Body of pancreas (tissue), 4 donors: ENCODE measurements at regions not wholly inside any gene's neighbourhood (a gene's known extent, or its start where the extent isn't known, plus 50 kb on each side); places are given as distances from the start of the nearest gene placed in this dataset.

Source experiments
- ATAC-seq: fragments of 150-250 bp; one replicate; pipeline ENCODE4 v1.9.1; 2016
- DNase-seq, 4 donors: peaks; one replicate each; pipeline ENCODE4 v3.0.0-alpha.2; 2019
- H3K27ac ChIP-seq, 4 donors: fragments of 200-600 bp; sonication (generic); 1 replicate in 3 of 4; 2 replicates in 1 of 4; pipeline versions ENCODE4 v1.5.1 to v1.6.1; 2016 to 2019; ENCODE audit warnings: mild to moderate bottlenecking in 1 of 4, mixed read lengths in 1 of 4, moderate library complexity in 1 of 4
- H3K27me3 ChIP-seq, 2 donors: fragments of 200-600 bp; sonication (generic); one replicate each; pipeline ENCODE4 v1.6.0; 2016; ENCODE audit warnings: mild to moderate bottlenecking in 1 of 2
- H3K36me3 ChIP-seq, 2 donors: fragments of 200-600 bp; sonication (generic); replicated peaks in 1 of 2; 2 replicates each; pipeline ENCODE4 v1.5.1; 2016; ENCODE audit warnings: low read depth in 2 of 2; ENCODE audit not compliant: insufficient read depth in 1 of 2
- H3K4me1 ChIP-seq: fragments of 200-600 bp; sonication (generic); one replicate; pipeline ENCODE4 v1.6.0; 2016
- H3K4me3 ChIP-seq, 2 donors: fragments of 200-600 bp; sonication (generic); 1 replicate in 1 of 2; 2 replicates in 1 of 2; pipeline ENCODE4 v1.5.1; 2016 to 2019
- H3K9me3 ChIP-seq, 3 donors: fragments of 200-600 bp; sonication (generic); 1 replicate in 2 of 3; 2 replicates in 1 of 3; pipeline ENCODE4 v1.5.1; 2016
- CTCF ChIP-seq, 7 experiments: fragments of 450-650 bp in 4 of 7; fragments of 200-600 bp in 3 of 7; sonication (generic) in 3 of 7; IDR thresholded peaks; one replicate each; pipeline ENCODE4 v1.5.1; 2016 to 2019; ENCODE audit warnings: antibody characterized with exemption in 7 of 7
- POLR2A ChIP-seq, 3 donors: fragments of 450-650 bp; IDR thresholded peaks; one replicate each; pipeline ENCODE4 v1.6.1; 2016; ENCODE audit warnings: antibody characterized with exemption in 3 of 3, mild to moderate bottlenecking in 2 of 3
- WGBS, 2 donors: methylation state at CpG; one replicate each; pipeline ENCODE4 v1.1.5; 2017; 5-methylcytosine and 5-hydroxymethylcytosine counted together
- intact Hi-C: fragments of 100-400 bp; cut with DNase I; formaldehyde crosslinking; loops from one replicate; pipeline ENCODE4 v1.15.1; 2023

- H3K27ac ChIP-seq = no peak overlapping the region
- no peaks in the 10 kb centered on the region for H3K36me3 ChIP-seq
- no peaks in the 10 kb centered on the region for H3K27me3 ChIP-seq
- no peak overlapping the region for H3K4me3 ChIP-seq
- TF ChIP-seq POLR2A (IDR thresholded peaks at IDR 0.05) = no peak
- ATAC-seq (no peak), DNase-seq (no peak)
- WGBS, 2 donors = 31 to 36% methylated on average over 17 to 43 of the region's 44 CpGs
- H3K9me3 ChIP-seq = no peaks in the 10 kb centered on the region
- no peaks in the 10 kb centered on the region for H3K4me1 ChIP-seq
- intact Hi-C loops = no loop called here
Observed at GRCh38 chr7:1297017-1297960, 64.6 kb downstream of the UNCX start.

- no peaks in the 10 kb centered on the region for H3K36me3 ChIP-seq
- intact Hi-C loops = no loop called here
- TF ChIP-seq POLR2A (IDR thresholded peaks at IDR 0.05) (no peak), CTCF (IDR thresholded peaks at IDR 0.05) (no peak)
- 37 to 50% methylated on average over 20 to 27 of the region's 28 CpGs for WGBS, 2 donors
- ATAC-seq (no peak), DNase-seq (no peak)
- H3K27me3 ChIP-seq = no peaks in the 10 kb centered on the region
- H3K27ac ChIP-seq = no peak overlapping the region
- H3K4me1 ChIP-seq = no peaks in the 10 kb centered on the region
- no peak overlapping the region for H3K4me3 ChIP-seq
- H3K9me3 ChIP-seq = no peaks in the 10 kb centered on the region
Observed at GRCh38 chr7:1298051-1298930, 65.6 kb downstream of the UNCX start.

GRCh38 chr7:1298931-1299885 is 66.5 kb downstream of the UNCX start:
- H3K4me3 ChIP-seq = no peak overlapping the region
- H3K36me3 ChIP-seq = no peaks in the 10 kb centered on the region
- no peaks in the 10 kb centered on the region for H3K27me3 ChIP-seq
- intact Hi-C loops = no loop called here
- no peak overlapping the region for H3K27ac ChIP-seq
- no peaks in the 10 kb centered on the region for H3K9me3 ChIP-seq
- DNase-seq = no peak
- ATAC-seq = no peak
- TF ChIP-seq POLR2A (IDR thresholded peaks at IDR 0.05) = no peak
- no peak for TF ChIP-seq CTCF (IDR thresholded peaks at IDR 0.05)
- WGBS, 2 donors = 33 to 93% methylated on average over 4 to 25 of the region's 30 CpGs
- H3K4me1 ChIP-seq = no peaks in the 10 kb centered on the region

GRCh38 chr7:1300206-1300605 is 67.5 kb downstream of the UNCX start:
- ATAC-seq (no peak), DNase-seq (no peak)
- no peak overlapping the region for H3K4me3 ChIP-seq
- H3K27ac ChIP-seq = no peak overlapping the region
- no peaks in the 10 kb centered on the region for H3K4me1 ChIP-seq
- H3K9me3 ChIP-seq = no peaks in the 10 kb centered on the region
- intact Hi-C loops = no loop called here
- TF ChIP-seq POLR2A (IDR thresholded peaks at IDR 0.05) (no peak), CTCF (IDR thresholded peaks at IDR 0.05) (no peak)
- WGBS, 2 donors = 76 to 83% methylated on average over 2 to 8 of the region's 8 CpGs
- no peaks in the 10 kb centered on the region for H3K36me3 ChIP-seq
- H3K27me3 ChIP-seq = no peaks in the 10 kb centered on the region
